Psoas muscle (tissue), 7 donors: ENCODE measurements at regions not wholly inside any gene's neighbourhood (a gene's known extent, or its start where the extent isn't known, plus 50 kb on each side); places are given as distances from the start of the nearest gene placed in this dataset.
"Not testable (repeated sequence)": the region's sequence is repeated elsewhere in the genome, so short reads cannot be mapped to it uniquely, and the experiment has no call there.

Experiments used
- ATAC-seq, 4 donors: fragments of 200-7000 bp; cut with Tn5 transposase; one replicate each; pipeline ENCODE4 v1.9.1; 2020; ENCODE audit warnings: moderate library complexity in 3 of 4, mild to moderate bottlenecking in 2 of 4
- DNase-seq, 2 donors: peaks; one replicate each; pipeline ENCODE4 v3.0.0-alpha.2; 2020
- H3K27ac ChIP-seq: fragments of 200-600 bp; one replicate; pipeline ENCODE4 v1.8.0; 2022
- H3K27me3 ChIP-seq, 3 donors: fragments of 200-600 bp in 1 of 3; one replicate each; pipeline versions ENCODE4 v1.6.1 to v1.8.0; 2013 to 2022; ENCODE audit warnings: low read length in 2 of 3, mild to moderate bottlenecking in 2 of 3, moderate library complexity in 1 of 3; ENCODE audit not compliant: insufficient read depth in 3 of 3
- H3K36me3 ChIP-seq, 2 donors: fragments of 200-600 bp in 1 of 2; one replicate each; pipeline versions ENCODE4 v1.6.1 to v1.8.0; 2013 to 2022; ENCODE audit warnings: low read depth in 1 of 2, mild to moderate bottlenecking in 1 of 2, moderate library complexity in 1 of 2; ENCODE audit not compliant: insufficient read depth in 1 of 2
- H3K4me1 ChIP-seq: fragments of 200-600 bp; one replicate; pipeline ENCODE4 v1.8.0; 2022
- H3K4me3 ChIP-seq: fragments of 200-600 bp; one replicate; pipeline ENCODE4 v1.8.0; 2022; ENCODE audit warnings: mild to moderate bottlenecking
- H3K9me3 ChIP-seq: fragments of 200-600 bp; one replicate; pipeline ENCODE4 v1.8.0; 2022
- CTCF ChIP-seq: fragments of 200-600 bp; IDR thresholded peaks from one replicate; pipeline ENCODE4 v1.8.0; 2022; ENCODE audit warnings: antibody characterized with exemption
- WGBS, 3 donors: extraction: QIAGEN DNeasy Blood & Tissue Kit; methylation state at CpG; one replicate each; pipeline versions ENCODE4 v1.1.6 to v1.1.7; 2013; 5-methylcytosine and 5-hydroxymethylcytosine counted together
- intact Hi-C, 2 donors: fragments of 100-400 bp; cut with DNase I; formaldehyde crosslinking; loops; one replicate each; pipeline versions ENCODE4 v1.11.0 to v1.14.2; 2022
- donor health status: healthy with polysubstance abuse.
- donor health status: DM: no; HTN: no; CAD: no; lungs with moderate emphysema.
- donor health status: Bipolar disorder and iron deficiency.
- donor health status: healthy.
- donor health status: DM: yes; HTN: yes; CAD: no.
- donor health status: DM: no; HTN: no; CAD: no.
- donor health status: DM: yes; HTN: yes; CAD: no.

- Histone ChIP-seq H3K4me3 (no peak overlapping the region), H3K36me3 (no peaks in the 10 kb centered on the region), H3K4me1 (peaks cover 3% of the 10 kb centered on the region), H3K9me3 (no peaks in the 10 kb centered on the region), H3K27me3 (peaks cover 0 to 4% (median 0%) of the 10 kb centered on the region in 3 donors), H3K27ac (no peak overlapping the region)
- 86 to 95% (median 89%) methylated on average over 3 of the region's 3 CpGs for WGBS, 3 donors
- no peak for DNase-seq
- intact Hi-C loops: no loop called here
- TF ChIP-seq CTCF: no peak
- no peak for ATAC-seq
Measured at GRCh38 chr2:16200554-16201193, 260.3 kb downstream of the MYCN start.

GRCh38 chr2:16199882-16200553 lies 259.7 kb downstream of the MYCN start:
- TF ChIP-seq CTCF: no peak
- intact Hi-C loops: no loop called here
- H3K4me1 ChIP-seq: peaks cover under 1% of the 10 kb centered on the region
- H3K9me3 ChIP-seq: no peaks in the 10 kb centered on the region
- no peak for DNase-seq
- no peak for ATAC-seq
- WGBS, 3 donors: 90 to 95% (median 92%) methylated on average over 10 of the region's 10 CpGs
- no peak overlapping the region for H3K4me3 ChIP-seq
- H3K27me3 ChIP-seq: peaks cover 0 to 2% (median 0%) of the 10 kb centered on the region in 3 donors
- no peak overlapping the region for H3K27ac ChIP-seq
- H3K36me3 ChIP-seq: no peaks in the 10 kb centered on the region

- ATAC-seq, intact Hi-C loops, H3K4me1 ChIP-seq, H3K36me3 ChIP-seq, DNase-seq, H3K9me3 ChIP-seq, H3K27me3 ChIP-seq, H3K27ac ChIP-seq, H3K4me3 ChIP-seq: not testable (repeated sequence)
- WGBS, 3 donors: 78 to 99% (median 99%) methylated on average over 5 of the region's 5 CpGs
Measured at GRCh38 chr2:16199241-16199640, 258.9 kb downstream of the MYCN start.

- Histone ChIP-seq H3K27ac (no peak overlapping the region), H3K4me3 (no peak overlapping the region), H3K9me3 (no peaks in the 10 kb centered on the region), H3K27me3 (no peaks in the 10 kb centered on the region), H3K4me1 (no peaks in the 10 kb centered on the region), H3K36me3 (no peaks in the 10 kb centered on the region)
- DNase-seq (no peak), ATAC-seq (no peak)
- intact Hi-C loops: no loop called here
- 88 to 91% (median 89%) methylated on average over 9 of the region's 9 CpGs for WGBS, 3 donors
- TF ChIP-seq CTCF: no peak
Measured at GRCh38 chr2:16198166-16198912, 258.0 kb downstream of the MYCN start.

- Histone ChIP-seq H3K4me1 (no peaks in the 10 kb centered on the region), H3K9me3 (no peaks in the 10 kb centered on the region), H3K36me3 (no peaks in the 10 kb centered on the region), H3K4me3 (no peak overlapping the region), H3K27me3 (no peaks in the 10 kb centered on the region), H3K27ac (no peak overlapping the region)
- no peak for DNase-seq
- ATAC-seq: no peak
- intact Hi-C loops: no loop called here
- WGBS, 3 donors: 74 to 81% (median 75%) methylated on average over 8 of the region's 8 CpGs
- TF ChIP-seq CTCF: no peak
Measured at GRCh38 chr2:16197504-16198147, 257.3 kb downstream of the MYCN start.
